ENCODE measurements at regions not wholly inside any gene's neighbourhood (a gene's known extent, or its start where the extent isn't known, plus 50 kb on each side); places are given as distances from the start of the nearest gene placed in this dataset.

DNA sequence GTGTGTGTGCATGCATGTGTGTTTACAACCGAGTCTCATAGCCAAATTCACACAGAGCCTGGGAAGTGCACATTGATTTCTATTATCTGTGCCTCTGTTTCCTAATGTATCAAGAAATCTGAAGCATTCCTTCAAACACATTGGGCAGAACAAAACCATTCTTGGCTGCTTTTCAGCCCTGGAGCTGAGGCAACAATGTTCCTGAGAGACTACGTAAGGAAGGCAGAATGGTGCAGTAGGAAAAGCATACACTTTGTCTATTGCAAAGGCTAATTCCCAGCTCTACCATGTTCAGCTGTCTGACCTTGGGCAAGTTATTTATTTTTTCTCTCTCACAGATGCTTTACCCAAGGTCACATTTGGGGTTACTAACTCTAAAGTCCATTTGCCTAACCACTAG is 575.5 kb downstream of the SOX6 start:
- TF ChIP-seq, protein P1, sequence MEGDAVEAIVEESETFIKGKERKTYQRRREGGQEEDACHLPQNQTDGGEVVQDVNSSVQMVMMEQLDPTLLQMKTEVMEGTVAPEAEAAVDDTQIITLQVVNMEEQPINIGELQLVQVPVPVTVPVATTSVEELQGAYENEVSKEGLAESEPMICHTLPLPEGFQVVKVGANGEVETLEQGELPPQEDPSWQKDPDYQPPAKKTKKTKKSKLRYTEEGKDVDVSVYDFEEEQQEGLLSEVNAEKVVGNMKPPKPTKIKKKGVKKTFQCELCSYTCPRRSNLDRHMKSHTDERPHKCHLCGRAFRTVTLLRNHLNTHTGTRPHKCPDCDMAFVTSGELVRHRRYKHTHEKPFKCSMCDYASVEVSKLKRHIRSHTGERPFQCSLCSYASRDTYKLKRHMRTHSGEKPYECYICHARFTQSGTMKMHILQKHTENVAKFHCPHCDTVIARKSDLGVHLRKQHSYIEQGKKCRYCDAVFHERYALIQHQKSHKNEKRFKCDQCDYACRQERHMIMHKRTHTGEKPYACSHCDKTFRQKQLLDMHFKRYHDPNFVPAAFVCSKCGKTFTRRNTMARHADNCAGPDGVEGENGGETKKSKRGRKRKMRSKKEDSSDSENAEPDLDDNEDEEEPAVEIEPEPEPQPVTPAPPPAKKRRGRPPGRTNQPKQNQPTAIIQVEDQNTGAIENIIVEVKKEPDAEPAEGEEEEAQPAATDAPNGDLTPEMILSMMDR (IDR thresholded peaks at IDR 0.05; ENCODE audit: low read depth, low read length), result no peak
- Histone ChIP-seq H3K4me3 (ENCODE audit: low read depth, low read length) (no peak overlapping the region), H3K9me3 (no peaks in the 10 kb centered on the region), H3K27me3 (no peaks in the 10 kb centered on the region), H3K36me3 (no peaks in the 10 kb centered on the region), H3K4me1 (no peaks in the 10 kb centered on the region)
- DNase-seq, result no peak

DNA sequence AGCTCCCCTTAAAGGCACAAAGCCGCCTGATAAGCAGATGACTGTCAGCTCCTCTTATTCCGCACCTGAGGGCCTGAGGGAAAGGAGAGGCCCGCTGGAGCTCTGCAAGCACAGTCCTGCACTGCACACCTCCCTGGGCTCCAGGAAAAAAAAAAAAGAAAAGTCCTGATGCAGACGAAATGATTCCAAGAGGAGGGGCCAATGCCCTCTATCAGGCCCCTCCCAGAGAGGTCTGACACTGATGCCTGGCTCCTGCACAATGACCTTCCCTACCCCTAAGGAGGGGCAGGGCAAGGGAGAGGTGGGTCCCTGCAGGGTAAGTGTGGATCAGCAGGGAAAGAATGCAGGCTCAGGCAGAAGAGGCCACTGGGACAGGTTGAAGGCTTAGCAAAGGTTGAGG is 572.7 kb downstream of the SOX6 start:
- no peak for DNase-seq
- H3K9me3 ChIP-seq, result no peaks in the 10 kb centered on the region
- no peak overlapping the region for H3K4me3 ChIP-seq (ENCODE audit: low read depth, low read length)
- H3K36me3 ChIP-seq, result no peaks in the 10 kb centered on the region
- TF ChIP-seq, protein P1 (IDR thresholded peaks at IDR 0.05; ENCODE audit: low read depth, low read length), result no peak
- H3K4me1 ChIP-seq, result no peaks in the 10 kb centered on the region
- no peaks in the 10 kb centered on the region for H3K27me3 ChIP-seq

DNA sequence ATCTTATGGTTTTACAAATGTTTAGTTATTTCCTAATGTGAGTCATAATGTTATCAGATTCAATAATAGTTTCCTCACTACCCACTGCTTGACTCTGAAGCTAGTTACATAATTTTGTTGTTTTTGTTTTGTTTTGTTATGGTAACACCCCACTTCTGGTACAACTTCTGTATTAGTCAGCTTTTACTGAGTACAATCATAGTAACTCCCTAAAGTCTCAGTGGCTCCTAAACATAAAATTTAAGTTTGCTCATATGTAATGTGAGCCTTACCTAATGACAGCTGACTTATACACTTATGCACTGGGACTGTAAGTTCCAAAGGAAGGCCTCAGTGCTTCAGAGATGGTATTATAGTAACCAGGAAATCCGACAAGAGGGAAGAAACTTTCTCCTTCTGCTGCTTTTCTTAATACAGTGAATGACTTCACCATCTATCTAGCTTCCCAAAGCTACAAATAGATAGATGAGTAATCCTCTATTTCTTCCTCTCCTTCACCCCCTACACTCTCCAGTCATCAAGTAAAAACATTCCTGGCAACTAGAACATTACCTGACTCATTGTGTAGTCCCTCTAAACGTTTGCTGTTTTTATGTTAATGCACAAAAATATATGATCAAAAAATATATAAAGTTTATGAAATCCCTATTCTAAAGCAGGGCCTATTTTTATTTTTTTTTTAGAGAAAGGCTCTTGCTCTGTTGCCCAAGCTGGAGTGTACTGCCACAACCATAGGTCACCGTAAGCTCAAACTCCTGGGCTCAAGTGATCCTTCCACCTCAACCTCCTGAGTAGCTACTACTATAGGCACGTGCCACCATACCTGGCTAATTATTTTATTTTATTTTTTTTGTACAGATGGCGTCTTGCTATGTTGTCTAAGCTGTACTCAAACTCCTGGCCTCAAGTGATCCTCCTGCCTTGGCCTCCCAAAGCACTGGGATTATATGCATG is 563.0 kb downstream of the SOX6 start:
- Histone ChIP-seq H3K9me3 (no peaks in the 10 kb centered on the region), H3K27me3 (no peaks in the 10 kb centered on the region), H3K36me3 (no peaks in the 10 kb centered on the region), H3K4me1 (no peaks in the 10 kb centered on the region), H3K4me3 (ENCODE audit: low read depth, low read length) (no peak overlapping the region)
- DNase-seq, result no peak
- TF ChIP-seq, protein P1 (IDR thresholded peaks at IDR 0.05; ENCODE audit: low read depth, low read length), result no peak

GRCh38 chr11:15794361-15795150 is 561.8 kb downstream of the SOX6 start:
- Histone ChIP-seq H3K9me3 (no peaks in the 10 kb centered on the region), H3K4me3 (ENCODE audit: low read depth, low read length) (no peak overlapping the region), H3K4me1 (no peaks in the 10 kb centered on the region), H3K36me3 (no peaks in the 10 kb centered on the region), H3K27me3 (no peaks in the 10 kb centered on the region)
- TF ChIP-seq, protein P1 (IDR thresholded peaks at IDR 0.05; ENCODE audit: low read depth, low read length), result no peak
- no peak for DNase-seq

DNA sequence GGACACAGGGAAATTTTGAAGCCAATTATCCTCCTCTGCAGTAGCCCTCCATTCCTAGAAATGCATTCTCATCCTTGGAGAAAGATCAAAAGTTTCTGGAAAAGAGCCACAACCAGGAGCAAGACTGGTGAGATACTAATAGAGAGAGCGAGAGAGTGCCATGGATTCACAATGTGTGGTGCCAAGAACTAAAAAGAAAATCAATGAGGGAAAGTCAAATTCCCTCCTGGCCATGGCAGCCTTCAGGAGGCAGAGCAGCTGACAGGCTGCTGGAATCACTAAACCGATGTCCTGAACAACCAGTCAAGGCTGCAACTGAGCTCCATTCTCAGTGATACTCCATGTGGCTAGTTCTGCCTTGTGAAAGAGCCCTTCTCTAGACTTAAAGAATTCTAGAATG is 561.0 kb downstream of the SOX6 start:
- no peaks in the 10 kb centered on the region for H3K27me3 ChIP-seq

More for the DNA sequence above, 561.0 kb downstream of the SOX6 start:
- Histone ChIP-seq H3K36me3 (no peaks in the 10 kb centered on the region), H3K4me1 (no peaks in the 10 kb centered on the region), H3K4me3 (ENCODE audit: low read depth, low read length) (no peak overlapping the region), H3K9me3 (no peaks in the 10 kb centered on the region)
- TF ChIP-seq, protein P1 (IDR thresholded peaks at IDR 0.05; ENCODE audit: low read depth, low read length), result no peak
- no peak for DNase-seq

Data from BE2C (cell line).